ENCODE measurements at regions not wholly inside any gene's neighbourhood (a gene's known extent, or its start where the extent isn't known, plus 50 kb on each side); places are given as distances from the start of the nearest gene placed in this dataset.

- Mint-ChIP-seq H3K27ac (no peak overlapping the region), H3K4me1 (peaks cover 0 to 2% (median 0%) of the 10 kb centered on the region in 7 donors), H3K9me3 (peaks cover 0 to 2% (median 0%) of the 10 kb centered on the region in 11 donors), H3K4me3 (no peak overlapping the region), H3K36me3 (no peaks in the 10 kb centered on the region), H3K27me3 (peaks cover 0 to 14% (median 5%) of the 10 kb centered on the region in 5 donors)
- Histone ChIP-seq H3K27ac (ENCODE audit: low read depth, low read length) (no peak overlapping the region), H3K9me3 (ENCODE audit: control insufficient read depth in 2 of 3, low read length in 3 of 3) (no peaks in the 10 kb centered on the region), H3K27me3 (ENCODE audit: control insufficient read depth in 2 of 2, insufficient read depth in 2 of 2, low read length in 2 of 2) (no peaks in the 10 kb centered on the region), H3K4me3 (ENCODE audit: low read length) (no peak overlapping the region), H3K4me1 (ENCODE audit: control insufficient read depth in 2 of 2, insufficient read depth in 2 of 2, low read length in 2 of 2) (no peaks in the 10 kb centered on the region), H3K36me3 (ENCODE audit: control insufficient read depth in 2 of 3, insufficient read depth in 3 of 3, low read length in 3 of 3) (no peaks in the 10 kb centered on the region)
- DNase-seq, result no peak
- ChIA-PET POLR2A (no interaction called here), CTCF (no interaction called here)
- ATAC-seq, result no peak
- intact Hi-C loops (cut with micrococcal nuclease), result no loop called here
Measured at GRCh38 chr2:236877972-236878371, 207.7 kb upstream of the COPS8 start.

GRCh38 chr2:236879416-236879963, 206.2 kb upstream of the COPS8 start:
- DNase-seq (no peak), ATAC-seq (no peak)
- intact Hi-C loops (cut with micrococcal nuclease), result no loop called here
- Mint-ChIP-seq H3K27ac (no peak overlapping the region), H3K4me3 (no peak overlapping the region), H3K36me3 (no peaks in the 10 kb centered on the region), H3K27me3 (peaks cover 0 to 18% (median 7%) of the 10 kb centered on the region in 5 donors), H3K4me1 (no peaks in the 10 kb centered on the region), H3K9me3 (peaks cover 0 to 2% (median 0%) of the 10 kb centered on the region in 11 donors)
- H3K4me3 ChIP-seq (ENCODE audit: low read length), result no peak overlapping the region
- no peaks in the 10 kb centered on the region for H3K36me3 ChIP-seq (ENCODE audit: control insufficient read depth in 2 of 3, insufficient read depth in 3 of 3, low read length in 3 of 3)
- H3K27me3 ChIP-seq (ENCODE audit: control insufficient read depth in 2 of 2, insufficient read depth in 2 of 2, low read length in 2 of 2), result no peaks in the 10 kb centered on the region
- CTCF ChIA-PET, result no interaction called here
- H3K27ac ChIP-seq (ENCODE audit: low read depth, low read length), result no peak overlapping the region
- H3K9me3 ChIP-seq (ENCODE audit: control insufficient read depth in 2 of 3, low read length in 3 of 3), result no peaks in the 10 kb centered on the region
- H3K4me1 ChIP-seq (ENCODE audit: control insufficient read depth in 2 of 2, insufficient read depth in 2 of 2, low read length in 2 of 2), result no peaks in the 10 kb centered on the region
- POLR2A ChIA-PET, result no interaction called here

- intact Hi-C loops (cut with micrococcal nuclease), result no loop called here
- POLR2A ChIA-PET, result no interaction called here
- H3K27ac ChIP-seq (ENCODE audit: low read depth, low read length), result no peak overlapping the region
- no peaks in the 10 kb centered on the region for H3K36me3 Mint-ChIP-seq
- ATAC-seq (no peak), DNase-seq (no peak)
- H3K27me3 Mint-ChIP-seq, result peaks cover 0 to 11% (median 4%) of the 10 kb centered on the region in 5 donors
- H3K4me1 Mint-ChIP-seq, result no peaks in the 10 kb centered on the region
- H3K36me3 ChIP-seq (ENCODE audit: control insufficient read depth in 2 of 3, insufficient read depth in 3 of 3, low read length in 3 of 3), result no peaks in the 10 kb centered on the region
- H3K27me3 ChIP-seq (ENCODE audit: control insufficient read depth in 2 of 2, insufficient read depth in 2 of 2, low read length in 2 of 2), result no peaks in the 10 kb centered on the region
- no peak overlapping the region for H3K27ac Mint-ChIP-seq
- no peaks in the 10 kb centered on the region for H3K4me1 ChIP-seq (ENCODE audit: control insufficient read depth in 2 of 2, insufficient read depth in 2 of 2, low read length in 2 of 2)
- peaks cover 0 to 2% (median 0%) of the 10 kb centered on the region in 11 donors for H3K9me3 Mint-ChIP-seq
- CTCF ChIA-PET, result no interaction called here
- no peak overlapping the region for H3K4me3 Mint-ChIP-seq
- H3K4me3 ChIP-seq (ENCODE audit: low read length), result no peak overlapping the region
- H3K9me3 ChIP-seq (ENCODE audit: control insufficient read depth in 2 of 3, low read length in 3 of 3), result no peaks in the 10 kb centered on the region
Measured at GRCh38 chr2:236882074-236882473, 203.6 kb upstream of the COPS8 start.

GRCh38 chr2:236882930-236883329, 202.8 kb upstream of the COPS8 start:
- CTCF ChIA-PET, result no interaction called here
- intact Hi-C loops (cut with micrococcal nuclease), result no loop called here

GRCh38 chr2:236883819-236884218, 201.9 kb upstream of the COPS8 start:
- H3K36me3 ChIP-seq (ENCODE audit: control insufficient read depth in 2 of 3, insufficient read depth in 3 of 3, low read length in 3 of 3), result no peaks in the 10 kb centered on the region
- Mint-ChIP-seq H3K4me1 (no peaks in the 10 kb centered on the region), H3K4me3 (no peak overlapping the region), H3K36me3 (no peaks in the 10 kb centered on the region), H3K27me3 (peaks cover 0 to 13% (median 4%) of the 10 kb centered on the region in 5 donors), H3K9me3 (peaks cover 0 to 2% (median 0%) of the 10 kb centered on the region in 11 donors), H3K27ac (no peak overlapping the region)
- no peak overlapping the region for H3K27ac ChIP-seq (ENCODE audit: low read depth, low read length)
- ChIA-PET CTCF (no interaction called here), POLR2A (no interaction called here)
- DNase-seq (no peak), ATAC-seq (no peak)
- intact Hi-C loops (cut with micrococcal nuclease), result no loop called here
- H3K27me3 ChIP-seq (ENCODE audit: control insufficient read depth in 2 of 2, insufficient read depth in 2 of 2, low read length in 2 of 2), result no peaks in the 10 kb centered on the region
- no peaks in the 10 kb centered on the region for H3K4me1 ChIP-seq (ENCODE audit: control insufficient read depth in 2 of 2, insufficient read depth in 2 of 2, low read length in 2 of 2)
- H3K4me3 ChIP-seq (ENCODE audit: low read length), result no peak overlapping the region
- H3K9me3 ChIP-seq (ENCODE audit: control insufficient read depth in 2 of 3, low read length in 3 of 3), result no peaks in the 10 kb centered on the region

More at GRCh38 chr2:236882930-236883329, 202.8 kb upstream of the COPS8 start:
- ATAC-seq (no peak), DNase-seq (no peak)
- Histone ChIP-seq H3K27ac (ENCODE audit: low read depth, low read length) (no peak overlapping the region), H3K4me3 (ENCODE audit: low read length) (no peak overlapping the region), H3K9me3 (ENCODE audit: control insufficient read depth in 2 of 3, low read length in 3 of 3) (no peaks in the 10 kb centered on the region), H3K27me3 (ENCODE audit: control insufficient read depth in 2 of 2, insufficient read depth in 2 of 2, low read length in 2 of 2) (no peaks in the 10 kb centered on the region), H3K4me1 (ENCODE audit: control insufficient read depth in 2 of 2, insufficient read depth in 2 of 2, low read length in 2 of 2) (no peaks in the 10 kb centered on the region), H3K36me3 (ENCODE audit: control insufficient read depth in 2 of 3, insufficient read depth in 3 of 3, low read length in 3 of 3) (no peaks in the 10 kb centered on the region)
- POLR2A ChIA-PET, result no interaction called here
- no peak overlapping the region for H3K4me3 Mint-ChIP-seq
- peaks cover 0 to 2% (median 0%) of the 10 kb centered on the region in 11 donors for H3K9me3 Mint-ChIP-seq
- no peaks in the 10 kb centered on the region for H3K4me1 Mint-ChIP-seq
- peaks cover 0 to 11% (median 4%) of the 10 kb centered on the region in 5 donors for H3K27me3 Mint-ChIP-seq
- H3K36me3 Mint-ChIP-seq, result no peaks in the 10 kb centered on the region
- no peak overlapping the region for H3K27ac Mint-ChIP-seq

GRCh38 chr2:236884569-236885175, 201.0 kb upstream of the COPS8 start:
- H3K4me1 ChIP-seq (ENCODE audit: control insufficient read depth in 2 of 2, insufficient read depth in 2 of 2, low read length in 2 of 2), result no peaks in the 10 kb centered on the region
- DNase-seq (no peak), ATAC-seq (no peak)
- H3K36me3 ChIP-seq (ENCODE audit: control insufficient read depth in 2 of 3, insufficient read depth in 3 of 3, low read length in 3 of 3), result no peaks in the 10 kb centered on the region
- H3K36me3 Mint-ChIP-seq, result no peaks in the 10 kb centered on the region
- H3K9me3 ChIP-seq (ENCODE audit: control insufficient read depth in 2 of 3, low read length in 3 of 3), result no peaks in the 10 kb centered on the region
- POLR2A ChIA-PET, result no interaction called here
- H3K9me3 Mint-ChIP-seq, result peaks cover 0 to 2% (median 0%) of the 10 kb centered on the region in 11 donors
- H3K4me1 Mint-ChIP-seq, result no peaks in the 10 kb centered on the region
- H3K4me3 ChIP-seq (ENCODE audit: low read length), result no peak overlapping the region
- no peaks in the 10 kb centered on the region for H3K27me3 ChIP-seq (ENCODE audit: control insufficient read depth in 2 of 2, insufficient read depth in 2 of 2, low read length in 2 of 2)
- intact Hi-C loops (cut with micrococcal nuclease), result no loop called here
- H3K27ac Mint-ChIP-seq, result no peak overlapping the region
- CTCF ChIA-PET, result no interaction called here
- H3K27ac ChIP-seq (ENCODE audit: low read depth, low read length), result no peak overlapping the region
- H3K4me3 Mint-ChIP-seq, result no peak overlapping the region
- peaks cover 0 to 13% (median 4%) of the 10 kb centered on the region in 5 donors for H3K27me3 Mint-ChIP-seq

- H3K9me3 Mint-ChIP-seq, result peaks cover 0 to 3% (median 0%) of the 10 kb centered on the region in 11 donors
- no peak for ATAC-seq
- Histone ChIP-seq H3K36me3 (ENCODE audit: control insufficient read depth in 2 of 3, insufficient read depth in 3 of 3, low read length in 3 of 3) (no peaks in the 10 kb centered on the region), H3K4me3 (ENCODE audit: low read length) (no peak overlapping the region), H3K27me3 (ENCODE audit: control insufficient read depth in 2 of 2, insufficient read depth in 2 of 2, low read length in 2 of 2) (no peaks in the 10 kb centered on the region), H3K9me3 (ENCODE audit: control insufficient read depth in 2 of 3, low read length in 3 of 3) (no peaks in the 10 kb centered on the region), H3K4me1 (ENCODE audit: control insufficient read depth in 2 of 2, insufficient read depth in 2 of 2, low read length in 2 of 2) (no peaks in the 10 kb centered on the region), H3K27ac (ENCODE audit: low read depth, low read length) (no peak overlapping the region)
- intact Hi-C loops (cut with micrococcal nuclease), result no loop called here
- peaks cover 0 to 13% (median 5%) of the 10 kb centered on the region in 5 donors for H3K27me3 Mint-ChIP-seq
- CTCF ChIA-PET, result no interaction called here
- no peak overlapping the region for H3K4me3 Mint-ChIP-seq
- POLR2A ChIA-PET, result no interaction called here
- H3K4me1 Mint-ChIP-seq, result no peaks in the 10 kb centered on the region
- no peak overlapping the region for H3K27ac Mint-ChIP-seq
- H3K36me3 Mint-ChIP-seq, result no peaks in the 10 kb centered on the region
- DNase-seq, result no peak
Measured at GRCh38 chr2:236886456-236886855, 199.2 kb upstream of the COPS8 start.
